NCI-H524 treated with DMSO at 0.1 percent for 48 hours (cell line): ENCODE measurements at regions not wholly inside any gene's neighbourhood (a gene's known extent, or its start where the extent isn't known, plus 50 kb on each side); places are given as distances from the start of the nearest gene placed in this dataset.

Source experiments
- DNase-seq: peaks from one replicate; lab custom pipeline; 2025; lab: John Stamatoyannopoulos, UW

DNA sequence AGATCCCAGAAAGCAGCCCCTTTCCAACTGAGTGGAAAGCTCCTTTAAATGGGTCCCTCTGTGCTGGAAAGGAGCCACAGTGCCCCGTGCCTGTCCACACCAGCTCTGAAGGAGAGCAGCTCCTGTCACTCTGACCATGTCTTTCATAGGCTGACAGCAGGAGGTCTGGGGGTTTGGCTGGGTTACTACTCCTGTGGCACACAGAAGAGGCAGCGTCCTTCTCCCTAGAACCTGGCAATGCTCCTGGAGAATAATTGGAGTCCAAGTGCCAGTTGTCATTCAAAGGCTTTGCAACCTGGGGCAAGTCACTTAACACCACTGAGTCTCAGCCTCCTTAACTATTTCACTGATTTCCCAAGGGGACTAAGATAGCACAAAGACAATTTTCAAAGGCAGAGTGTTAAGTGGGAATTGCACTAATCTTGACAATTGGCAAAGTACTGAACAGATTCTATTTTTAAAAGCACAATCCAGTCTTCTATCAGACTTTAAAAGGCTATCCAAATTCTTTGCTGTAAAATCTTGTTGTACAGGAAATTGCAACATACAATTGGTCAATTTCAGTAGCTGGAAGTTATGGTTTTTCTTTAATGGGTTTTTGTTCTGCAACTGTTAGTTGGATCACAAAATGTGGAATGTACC lies 457.2 kb downstream of the KIF16B start:
- no peak for DNase-seq

DNA sequence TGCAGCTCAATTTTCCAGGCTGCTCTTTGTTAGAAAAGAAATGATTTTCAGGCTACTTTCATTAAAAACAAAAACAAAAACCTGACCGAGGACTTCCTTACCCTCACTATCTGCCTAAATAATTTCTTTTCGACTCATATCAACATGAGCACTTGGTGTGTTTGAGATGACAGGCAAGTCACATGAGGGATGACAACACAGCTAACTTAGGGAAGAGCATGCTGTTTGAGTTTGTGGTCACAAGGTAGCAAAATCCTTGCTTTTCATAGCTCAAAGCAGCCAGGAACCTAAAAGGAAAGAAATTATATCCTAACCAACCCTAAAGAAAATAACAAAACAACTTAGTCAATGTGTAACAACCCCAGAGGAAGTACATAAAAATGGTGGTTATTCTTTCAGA lies 459.5 kb downstream of the KIF16B start:
- DNase-seq, result no peak

DNA sequence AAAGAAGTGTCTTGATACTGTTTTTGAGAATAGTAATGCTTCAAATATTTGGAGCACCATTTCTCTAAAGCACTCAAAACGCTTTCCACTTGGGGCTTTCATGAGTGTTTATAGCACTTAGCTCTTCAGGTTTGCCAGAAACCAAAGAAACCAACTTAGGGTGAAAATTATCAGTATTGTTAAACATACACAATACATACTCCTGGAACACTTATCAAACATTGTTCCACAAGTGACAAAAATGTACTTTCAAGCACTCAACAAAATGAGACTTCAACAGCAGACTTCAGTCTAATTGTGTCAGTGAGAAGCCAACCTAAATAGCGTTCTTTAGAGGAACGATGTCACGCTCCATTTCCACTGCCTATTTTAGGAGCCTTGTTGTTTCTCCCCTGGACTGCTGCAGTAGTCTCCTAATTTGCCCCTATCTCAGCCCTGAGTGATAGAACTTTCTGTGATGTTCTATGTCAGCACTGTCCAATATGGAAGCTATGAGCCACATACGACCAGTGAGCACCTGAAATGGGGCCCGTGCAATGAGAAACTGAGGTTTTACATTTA lies 461.3 kb downstream of the KIF16B start:
- DNase-seq, result no peak

DNA sequence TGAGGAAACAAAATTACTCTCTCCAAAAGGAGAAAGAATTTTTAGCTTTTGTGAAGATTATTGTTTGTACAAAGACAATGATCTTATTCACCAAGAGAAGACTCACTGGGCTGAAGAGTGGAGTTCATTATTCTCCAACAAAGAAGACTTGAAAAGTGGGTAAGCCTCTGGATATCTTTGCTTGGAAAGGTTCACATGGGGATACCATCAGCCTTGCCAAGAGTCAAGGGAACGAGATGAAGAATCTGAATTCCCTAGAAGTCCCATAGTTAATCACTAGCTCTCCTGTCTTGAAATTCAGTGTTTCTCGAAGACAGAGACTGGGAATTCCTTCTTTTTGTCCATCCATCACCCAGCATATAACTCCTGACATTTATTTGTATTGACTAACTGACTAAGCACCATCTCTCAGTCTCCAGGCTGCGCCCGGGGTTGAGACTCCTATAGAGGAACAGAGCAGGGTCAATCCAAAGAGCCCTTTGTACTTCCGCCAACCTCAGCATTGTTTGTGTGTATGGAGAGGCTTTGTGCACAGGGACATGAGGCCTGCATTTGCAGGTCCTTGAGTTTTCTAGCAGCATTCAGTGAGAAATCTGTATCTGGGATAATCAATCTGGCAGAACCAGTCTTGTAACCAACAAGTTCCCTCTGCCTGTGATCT lies 461.9 kb downstream of the KIF16B start:
- DNase-seq, result no peak

DNA sequence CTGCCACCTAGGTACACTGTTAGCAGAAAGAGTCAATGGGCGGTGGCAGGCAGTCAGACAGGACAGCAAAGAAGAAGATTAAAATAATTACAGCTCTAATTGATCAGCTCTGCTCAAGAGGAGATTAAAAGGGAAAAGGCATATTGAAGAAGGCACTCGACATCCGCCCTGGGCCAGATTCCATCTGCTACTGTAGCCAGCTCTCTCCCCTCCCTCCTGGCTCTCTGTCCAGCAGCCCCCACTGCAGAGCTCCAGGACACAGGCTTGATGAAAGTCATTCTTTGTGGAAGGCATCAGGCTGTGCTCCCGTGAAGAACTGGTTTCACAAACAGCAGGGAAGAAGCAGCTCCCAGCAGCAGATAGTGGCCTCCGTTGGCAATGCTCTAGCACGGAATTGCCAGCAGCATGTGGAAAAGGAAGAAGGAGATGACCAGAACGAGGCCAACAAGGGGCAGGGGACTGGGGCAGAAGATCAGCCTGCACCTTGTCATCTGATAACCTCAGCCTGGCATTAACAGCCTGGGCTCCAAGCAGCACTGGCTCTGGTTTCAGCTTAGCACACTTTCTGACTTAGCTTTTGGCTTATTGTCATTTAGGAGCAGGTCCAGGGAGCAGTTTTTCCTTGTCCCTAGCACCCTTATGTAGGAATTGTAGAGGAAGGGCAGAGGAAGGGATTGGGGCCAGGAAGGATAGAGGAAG lies 465.9 kb downstream of the KIF16B start:
- DNase-seq, result peak; percentile 96

DNA sequence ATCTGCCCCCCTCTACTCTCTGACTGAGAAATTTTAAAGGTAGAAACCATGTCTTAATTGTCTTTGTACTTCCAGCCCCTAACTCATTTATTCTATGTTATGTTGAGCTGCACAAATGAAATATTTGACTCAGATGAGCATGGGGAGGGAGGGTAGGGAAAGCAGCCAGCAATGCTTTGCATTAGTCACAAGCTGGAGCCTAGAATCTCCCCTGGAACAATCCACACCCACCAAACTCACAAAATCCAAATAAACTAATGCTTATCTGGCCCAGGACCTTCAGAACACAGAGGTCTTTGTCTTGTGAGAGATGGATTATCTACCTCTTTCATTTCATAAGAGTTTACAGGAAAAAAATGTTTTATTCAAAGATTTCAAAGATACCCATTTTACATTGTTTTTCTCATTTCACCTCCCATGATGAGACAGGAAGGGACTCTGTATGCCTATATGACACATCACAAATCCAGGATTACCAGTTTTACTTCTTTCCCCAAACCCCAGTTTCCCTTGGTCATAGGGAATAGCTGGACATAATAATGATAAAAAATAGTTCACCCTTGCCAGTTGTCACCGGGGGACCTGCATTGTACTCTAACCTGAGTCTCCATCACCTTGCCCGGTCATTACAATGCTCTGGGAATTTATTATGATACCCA lies 466.9 kb downstream of the KIF16B start:
- no peak for DNase-seq

DNA sequence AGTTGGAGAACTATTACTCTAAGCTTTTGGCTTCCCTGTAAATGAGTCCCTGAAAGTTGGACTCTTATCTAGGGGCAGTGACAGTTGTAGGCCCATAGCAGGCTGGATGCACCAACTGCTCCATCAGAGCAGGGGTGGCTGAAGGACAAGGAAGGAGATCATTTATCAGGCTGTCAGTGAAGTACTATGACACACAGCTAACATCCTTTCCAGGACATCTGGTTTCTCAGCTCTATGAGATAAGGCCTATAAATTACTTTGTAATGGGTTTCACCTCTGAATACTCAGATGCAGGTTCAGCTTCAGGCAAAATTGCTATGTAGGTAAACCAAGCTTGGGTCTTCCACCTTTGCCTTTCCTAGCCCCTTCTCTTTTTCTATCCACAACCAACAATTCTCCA lies 468.5 kb downstream of the KIF16B start:
- DNase-seq, result no peak
